ENCODE measurements at regions not wholly inside any gene's neighbourhood (a gene's known extent, or its start where the extent isn't known, plus 50 kb on each side); places are given as distances from the start of the nearest gene placed in this dataset.

- Mint-ChIP-seq H3K4me1 (no peaks in the 10 kb centered on the region), H3K36me3 (no peaks in the 10 kb centered on the region)
Measured at GRCh38 chr18:68098655-68099054, 582.1 kb upstream of the DSEL start.

GRCh38 chr18:68086481-68086880, 570.0 kb upstream of the DSEL start:
- H3K9me3 Mint-ChIP-seq: peaks cover 0 to 3% (median 2%) of the 10 kb centered on the region in 3 donors
- H3K27me3 Mint-ChIP-seq: no peaks in the 10 kb centered on the region
- no peak overlapping the region for H3K27ac Mint-ChIP-seq

More at GRCh38 chr18:68098655-68099054, 582.1 kb upstream of the DSEL start:
- Mint-ChIP-seq H3K27ac (no peak overlapping the region), H3K9me3 (peaks cover 0 to 8% (median 2%) of the 10 kb centered on the region in 3 donors), H3K27me3 (no peaks in the 10 kb centered on the region), H3K4me3 (no peak overlapping the region)

GRCh38 chr18:68085251-68085650, 568.7 kb upstream of the DSEL start:
- no peaks in the 10 kb centered on the region for H3K27me3 Mint-ChIP-seq
- H3K9me3 Mint-ChIP-seq: peaks cover 0 to 2% (median 2%) of the 10 kb centered on the region in 3 donors
- H3K36me3 Mint-ChIP-seq: no peaks in the 10 kb centered on the region
- H3K4me3 Mint-ChIP-seq: no peak overlapping the region
- no peak overlapping the region for H3K27ac Mint-ChIP-seq
- no peaks in the 10 kb centered on the region for H3K4me1 Mint-ChIP-seq

More at GRCh38 chr18:68086481-68086880, 570.0 kb upstream of the DSEL start:
- H3K4me1 Mint-ChIP-seq: no peaks in the 10 kb centered on the region
- no peak overlapping the region for H3K4me3 Mint-ChIP-seq
- H3K36me3 Mint-ChIP-seq: no peaks in the 10 kb centered on the region

- Mint-ChIP-seq H3K4me3 (no peak overlapping the region), H3K36me3 (no peaks in the 10 kb centered on the region), H3K27me3 (no peaks in the 10 kb centered on the region), H3K4me1 (no peaks in the 10 kb centered on the region), H3K27ac (no peak overlapping the region), H3K9me3 (peaks cover 0 to 2% (median 0%) of the 10 kb centered on the region in 3 donors)
Measured at GRCh38 chr18:68083776-68084175, 567.3 kb upstream of the DSEL start.

- no peak overlapping the region for H3K4me3 Mint-ChIP-seq
- H3K27ac Mint-ChIP-seq: no peak overlapping the region
- H3K9me3 Mint-ChIP-seq: peaks cover 0 to 2% (median 1%) of the 10 kb centered on the region in 3 donors
- H3K4me1 Mint-ChIP-seq: no peaks in the 10 kb centered on the region
- H3K27me3 Mint-ChIP-seq: no peaks in the 10 kb centered on the region
- no peaks in the 10 kb centered on the region for H3K36me3 Mint-ChIP-seq
Measured at GRCh38 chr18:68083131-68083530, 566.6 kb upstream of the DSEL start.

- Mint-ChIP-seq H3K9me3 (peaks cover 0 to 6% (median 4%) of the 10 kb centered on the region in 3 donors), H3K4me3 (no peak overlapping the region), H3K36me3 (peaks cover 2% of the 10 kb centered on the region)
Measured at GRCh38 chr18:68072744-68073143, 556.2 kb upstream of the DSEL start.

GRCh38 chr18:68060871-68061270, 544.4 kb upstream of the DSEL start:
- Mint-ChIP-seq H3K9me3 (peaks cover 1 to 6% (median 4%) of the 10 kb centered on the region in 3 donors), H3K27me3 (no peaks in the 10 kb centered on the region), H3K36me3 (no peaks in the 10 kb centered on the region), H3K4me3 (no peak overlapping the region), H3K4me1 (no peaks in the 10 kb centered on the region), H3K27ac (no peak overlapping the region)

More at GRCh38 chr18:68072744-68073143, 556.2 kb upstream of the DSEL start:
- no peak overlapping the region for H3K27ac Mint-ChIP-seq
- no peaks in the 10 kb centered on the region for H3K27me3 Mint-ChIP-seq
- H3K4me1 Mint-ChIP-seq: no peaks in the 10 kb centered on the region

GRCh38 chr18:68056936-68057335, 540.4 kb upstream of the DSEL start:
- no peaks in the 10 kb centered on the region for H3K36me3 Mint-ChIP-seq
- H3K27me3 Mint-ChIP-seq: no peaks in the 10 kb centered on the region
- H3K4me3 Mint-ChIP-seq: no peak overlapping the region
- no peaks in the 10 kb centered on the region for H3K4me1 Mint-ChIP-seq
- H3K27ac Mint-ChIP-seq: no peak overlapping the region
- peaks cover 0 to 3% (median under 1%) of the 10 kb centered on the region in 3 donors for H3K9me3 Mint-ChIP-seq

- H3K4me3 Mint-ChIP-seq: no peak overlapping the region
- H3K4me1 Mint-ChIP-seq: no peaks in the 10 kb centered on the region
- peaks cover 0 to 3% (median 3%) of the 10 kb centered on the region in 3 donors for H3K9me3 Mint-ChIP-seq
- no peaks in the 10 kb centered on the region for H3K27me3 Mint-ChIP-seq
- peaks cover 2% of the 10 kb centered on the region for H3K36me3 Mint-ChIP-seq
- no peak overlapping the region for H3K27ac Mint-ChIP-seq
Measured at GRCh38 chr18:68054669-68055068, 538.1 kb upstream of the DSEL start.

GRCh38 chr18:68053290-68053689, 536.8 kb upstream of the DSEL start:
- no peak overlapping the region for H3K27ac Mint-ChIP-seq
- H3K4me3 Mint-ChIP-seq: no peak overlapping the region
- H3K27me3 Mint-ChIP-seq: no peaks in the 10 kb centered on the region
- H3K36me3 Mint-ChIP-seq: peaks cover 2% of the 10 kb centered on the region
- no peaks in the 10 kb centered on the region for H3K4me1 Mint-ChIP-seq
- H3K9me3 Mint-ChIP-seq: peaks cover 0 to 3% (median 3%) of the 10 kb centered on the region in 3 donors

GRCh38 chr18:68041327-68041726, 524.8 kb upstream of the DSEL start:
- H3K27me3 Mint-ChIP-seq: no peaks in the 10 kb centered on the region
- H3K9me3 Mint-ChIP-seq: peaks cover 0 to 7% (median 3%) of the 10 kb centered on the region in 3 donors
- no peak overlapping the region for H3K27ac Mint-ChIP-seq
- no peaks in the 10 kb centered on the region for H3K4me1 Mint-ChIP-seq
- H3K36me3 Mint-ChIP-seq: no peaks in the 10 kb centered on the region
- H3K4me3 Mint-ChIP-seq: no peak overlapping the region

GRCh38 chr18:68040198-68040597, 523.7 kb upstream of the DSEL start:
- Mint-ChIP-seq H3K27me3 (no peaks in the 10 kb centered on the region), H3K9me3 (peaks cover 0 to 7% (median 3%) of the 10 kb centered on the region in 3 donors), H3K27ac (no peak overlapping the region)

GRCh38 chr18:68035774-68036522, 519.4 kb upstream of the DSEL start:
- Mint-ChIP-seq H3K36me3 (no peaks in the 10 kb centered on the region), H3K4me3 (no peak overlapping the region), H3K4me1 (no peaks in the 10 kb centered on the region), H3K9me3 (peaks cover 0 to 2% (median 0%) of the 10 kb centered on the region in 3 donors), H3K27me3 (no peaks in the 10 kb centered on the region), H3K27ac (no peak overlapping the region)

More at GRCh38 chr18:68040198-68040597, 523.7 kb upstream of the DSEL start:
- no peaks in the 10 kb centered on the region for H3K4me1 Mint-ChIP-seq
- no peak overlapping the region for H3K4me3 Mint-ChIP-seq
- H3K36me3 Mint-ChIP-seq: no peaks in the 10 kb centered on the region

- Mint-ChIP-seq H3K27ac (no peak overlapping the region), H3K4me3 (no peak overlapping the region), H3K36me3 (no peaks in the 10 kb centered on the region), H3K9me3 (no peaks in the 10 kb centered on the region), H3K4me1 (no peaks in the 10 kb centered on the region), H3K27me3 (no peaks in the 10 kb centered on the region)
Measured at GRCh38 chr18:68034296-68034695, 517.8 kb upstream of the DSEL start.

- Mint-ChIP-seq H3K27me3 (no peaks in the 10 kb centered on the region), H3K36me3 (no peaks in the 10 kb centered on the region), H3K27ac (no peak overlapping the region), H3K9me3 (no peaks in the 10 kb centered on the region), H3K4me3 (no peak overlapping the region), H3K4me1 (no peaks in the 10 kb centered on the region)
Measured at GRCh38 chr18:68033466-68033865, 516.9 kb upstream of the DSEL start.

GRCh38 chr18:68024716-68025115, 508.2 kb upstream of the DSEL start:
- Mint-ChIP-seq H3K27me3 (no peaks in the 10 kb centered on the region), H3K27ac (no peak overlapping the region), H3K9me3 (peaks cover 0 to 2% (median 0%) of the 10 kb centered on the region in 3 donors), H3K4me1 (no peaks in the 10 kb centered on the region), H3K36me3 (no peaks in the 10 kb centered on the region), H3K4me3 (no peak overlapping the region)
